ENCODE measurements at regions not wholly inside any gene's neighbourhood (a gene's known extent, or its start where the extent isn't known, plus 50 kb on each side); places are given as distances from the start of the nearest gene placed in this dataset.

GRCh38 chr5:124064956-124065355 lies 553.0 kb downstream of the CSNK1G3 start (continued):
- TF ChIP-seq RBM25 (IDR thresholded peaks at IDR 0.05; ENCODE audit: low read depth, low read length, severe bottlenecking) = no peak

- no peaks in the 10 kb centered on the region for H3K79me2 ChIP-seq (ENCODE audit: control insufficient read depth, insufficient read depth, low read length)
- FAIRE-seq (no peak), ATAC-seq (no peak), DNase-seq (ENCODE audit: extremely low read depth in 1 of 4, low spot score in 3 of 4) (no peak)
- H4K20me1 ChIP-seq (replicated peaks; ENCODE audit: control insufficient read depth, insufficient read depth, low read length) = no peaks in the 10 kb centered on the region
- H3K4me1 ChIP-seq (replicated peaks in 1 of 2; ENCODE audit: control insufficient read depth in 2 of 2, insufficient read depth in 2 of 2, low read length in 2 of 2) = no peaks in the 10 kb centered on the region
- H3K36me3 ChIP-seq (ENCODE audit: control insufficient read depth, insufficient read depth, low read length) = no peaks in the 10 kb centered on the region
- H3K9ac ChIP-seq (ENCODE audit: insufficient read depth in 1 of 2, low read depth in 2 of 2, low read length in 2 of 2) = no peak overlapping the region
- H3K27me3 ChIP-seq (ENCODE audit: control insufficient read depth in 2 of 2, insufficient read depth in 2 of 2, low read length in 2 of 2) = no peaks in the 10 kb centered on the region
- no peak overlapping the region for H3K4me2 ChIP-seq (ENCODE audit: insufficient read depth, low read length)
- no peak overlapping the region for H3K4me3 ChIP-seq
- ChIA-PET POLR2A (no interaction called here), CTCF (ENCODE audit: low intra/inter-chr PET ratio) (no interaction called here)
- no peak overlapping the region for H2AFZ ChIP-seq (ENCODE audit: low read depth, low read length)
- in situ Hi-C loops (cut with MboI) = no loop called here
- BruUV-seq (replicated peaks) = no TSS peak
- TF ChIP-seq SP2 (IDR thresholded peaks at IDR 0.05; ENCODE audit: extremely low read depth, low read depth, low read length, poor library complexity, severe bottlenecking) (no peak), ESRRA (IDR thresholded peaks at IDR 0.05; ENCODE audit: borderline replicate concordance, low read depth) (no peak), FOXK1 (CRISPR knock-in tag; IDR thresholded peaks at IDR 0.05; ENCODE audit: borderline replicate concordance) (no peak), ZBTB34 (CRISPR knock-in tag; IDR thresholded peaks at IDR 0.05) (no peak), BRD4 (IDR thresholded peaks at IDR 0.05) (no peak), SRSF1 (IDR thresholded peaks at IDR 0.05; ENCODE audit: low read depth, low read length) (no peak), MCM7 (IDR thresholded peaks at IDR 0.05) (no peak), U2AF2 (optimal IDR thresholded peaks at IDR 0.05; ENCODE audit: low read depth, low read length) (no peak), NFATC3 (IDR thresholded peaks at IDR 0.05) (no peak), KLF13 (tag; IDR thresholded peaks at IDR 0.05; ENCODE audit: borderline replicate concordance, low read depth) (no peak), RCOR1 (IDR thresholded peaks at IDR 0.05; ENCODE audit: borderline replicate concordance in 1 of 2, low read depth in 2 of 2, low read length in 2 of 2) (no peak), RAD21 (CRISPR knock-in tag; conservative IDR thresholded peaks at IDR 0.05 in 1 of 2, IDR thresholded peaks at IDR 0.05 in 1 of 2) (no peak), NR2F6 (CRISPR knock-in tag; IDR thresholded peaks at IDR 0.05) (no peak)
- H3K27ac ChIP-seq (ENCODE audit: extremely low read depth, low read depth, low read length) = no peak overlapping the region
- 17% methylated on average over 1 of the region's 1 CpG for WGBS (ENCODE audit: insufficient coverage, low coverage, missing lambda C conversion rate)
- intact Hi-C loops (cut with micrococcal nuclease) = no loop called here
- H3K9me1 ChIP-seq (ENCODE audit: control insufficient read depth, insufficient read depth, low read length) = no peaks in the 10 kb centered on the region
- H3K9me3 ChIP-seq (replicated peaks; ENCODE audit: control insufficient read depth, insufficient read depth, low read depth, low read length) = no peaks in the 10 kb centered on the region; the same call in 1 of the 2 replicates
Measured at GRCh38 chr5:124061663-124062062, 549.7 kb downstream of the CSNK1G3 start.

All from K562 (cell line).